ENCODE measurements at regions not wholly inside any gene's neighbourhood (a gene's known extent, or its start where the extent isn't known, plus 50 kb on each side); places are given as distances from the start of the nearest gene placed in this dataset.

DNA sequence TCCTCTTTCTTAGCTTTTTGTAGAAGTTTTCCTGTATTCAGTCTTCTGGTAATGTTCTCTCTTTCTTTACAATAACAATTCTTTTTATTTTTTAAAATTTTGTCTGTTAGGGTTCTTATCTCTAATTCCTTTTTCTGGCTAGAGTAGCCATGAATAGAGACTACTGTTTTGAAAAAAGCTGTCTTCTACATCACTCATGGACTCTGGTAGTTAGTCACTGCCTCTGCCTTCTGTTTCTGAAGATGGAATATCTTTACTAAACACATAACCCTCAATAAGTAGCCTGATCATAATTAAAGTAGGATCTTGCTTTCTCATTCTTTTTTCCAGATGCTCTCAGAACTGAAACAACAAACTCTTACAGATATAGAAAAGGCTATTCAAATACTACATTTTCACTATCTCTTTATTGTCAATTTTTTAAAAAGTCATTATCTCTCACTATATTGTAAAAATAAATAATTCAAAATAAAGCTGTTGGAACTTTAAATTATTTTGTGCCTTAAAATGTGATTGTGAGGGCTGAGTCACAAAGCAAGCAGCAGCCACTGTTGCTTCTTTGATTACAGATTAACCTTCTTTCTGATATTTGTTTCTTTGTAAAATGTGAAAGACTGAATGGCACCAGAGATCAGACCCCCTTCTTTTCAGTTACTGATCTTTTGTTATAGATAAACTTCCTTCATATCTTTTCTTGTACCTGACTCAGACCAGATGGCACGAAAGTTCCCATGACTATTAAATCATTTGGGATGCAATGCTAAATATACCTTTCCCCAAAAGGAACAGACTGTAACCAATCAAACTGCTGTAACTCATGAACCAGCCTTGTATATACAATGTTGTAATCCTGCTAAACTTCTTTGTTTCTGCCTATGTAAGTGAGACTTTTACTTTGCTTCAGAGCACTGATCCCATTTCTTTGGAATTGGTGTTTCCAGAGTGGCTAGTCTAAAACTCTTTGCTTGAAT is 1159.5 kb downstream of the IGSF11 start:
- DNase-seq, result no peak

DNA sequence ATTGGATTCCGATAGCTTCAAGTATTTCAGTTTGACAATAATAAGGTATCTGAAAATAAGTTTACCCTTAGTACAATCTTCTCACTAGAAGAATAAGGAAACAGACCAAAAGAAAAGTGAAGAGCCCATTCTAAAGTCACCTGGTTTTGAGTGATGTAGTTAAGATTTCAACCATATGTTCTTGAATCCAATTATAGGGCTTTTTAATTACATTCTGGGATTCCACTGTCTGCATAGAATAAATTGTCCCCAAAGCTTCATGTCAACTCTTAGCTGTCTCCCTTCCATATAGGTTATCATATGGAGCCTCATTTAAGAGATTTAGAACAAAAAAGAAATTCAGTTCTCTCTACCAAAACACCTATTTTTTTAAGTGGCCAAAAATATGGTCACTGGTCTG is 1158.8 kb downstream of the IGSF11 start:
- DNase-seq, result no peak

DNA sequence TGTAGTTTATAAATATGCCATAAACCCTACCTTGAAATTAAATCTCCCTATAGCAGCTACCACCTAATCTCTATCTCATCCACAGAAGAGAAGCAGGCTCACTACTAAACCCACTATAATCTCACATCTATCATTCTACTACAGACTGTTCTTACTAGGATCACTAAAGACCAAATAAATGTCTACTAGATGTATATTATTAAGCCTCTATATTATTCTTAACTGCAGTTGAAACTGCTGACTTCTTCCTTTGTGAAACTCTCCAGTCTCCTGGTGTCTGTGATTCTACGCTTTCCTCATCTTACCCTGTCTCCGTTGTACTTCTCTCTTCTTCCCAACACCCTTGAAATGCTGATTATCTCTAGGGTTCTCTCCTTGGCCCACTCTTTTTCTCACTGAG is 1154.0 kb downstream of the IGSF11 start:
- DNase-seq, result no peak

DNA sequence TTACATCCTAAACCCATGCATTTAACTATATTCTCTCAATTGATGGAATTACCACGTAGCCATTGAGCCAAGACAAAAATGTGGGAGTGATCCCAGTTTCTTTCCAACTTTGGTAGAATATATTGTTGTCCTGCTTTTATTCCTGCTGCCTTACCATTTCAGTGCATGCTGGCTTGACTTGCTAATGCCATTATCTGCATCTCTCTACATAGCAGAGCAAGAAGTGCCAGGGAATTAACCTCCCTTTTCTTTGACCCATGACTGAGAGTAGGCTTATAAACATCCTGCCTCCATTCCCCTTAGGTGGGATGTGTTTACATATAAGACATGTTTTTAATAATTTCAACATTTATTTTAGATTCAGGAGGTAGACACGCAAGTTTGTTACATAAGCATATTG is 1153.4 kb downstream of the IGSF11 start:
- no peak for DNase-seq

DNA sequence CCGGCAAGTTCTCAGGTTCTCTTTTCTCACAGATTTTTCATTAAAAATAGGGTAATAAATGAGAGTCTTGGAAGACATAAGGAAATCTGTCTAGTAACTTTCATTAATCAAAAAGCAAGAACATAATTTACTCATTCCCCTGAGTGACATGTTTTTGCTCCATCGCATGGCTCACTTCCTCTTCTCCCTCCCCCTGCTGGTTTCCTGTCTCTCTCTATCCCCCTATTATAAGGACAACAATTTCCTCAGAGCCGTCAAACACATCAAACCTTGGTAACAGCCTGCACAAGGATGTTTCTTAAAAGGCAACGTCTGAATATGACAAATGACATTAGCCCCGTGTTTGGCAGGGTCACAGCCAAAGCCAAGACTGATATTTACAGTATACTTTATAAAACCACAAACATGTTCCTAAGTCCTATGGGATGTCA is 1149.6 kb downstream of the IGSF11 start:
- no peak for DNase-seq

DNA sequence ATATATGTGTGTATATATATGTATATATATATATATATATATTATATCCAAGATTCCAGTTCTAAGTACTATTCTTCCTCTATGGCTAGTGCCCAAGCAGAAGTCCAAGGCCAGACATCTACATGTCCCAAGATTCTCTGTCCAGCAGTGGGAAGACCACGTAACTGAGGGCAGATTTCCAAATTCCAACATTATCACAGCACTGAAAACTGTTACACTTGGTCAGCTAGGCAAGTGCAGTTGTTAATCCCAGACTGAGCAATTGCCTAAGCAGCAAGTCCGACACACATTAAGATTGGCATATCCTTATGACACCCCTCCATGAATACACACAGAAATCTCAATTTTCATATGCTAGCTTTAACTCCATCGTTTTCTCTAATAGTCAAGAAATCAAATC is 1148.5 kb downstream of the IGSF11 start:
- no peak for DNase-seq

DNA sequence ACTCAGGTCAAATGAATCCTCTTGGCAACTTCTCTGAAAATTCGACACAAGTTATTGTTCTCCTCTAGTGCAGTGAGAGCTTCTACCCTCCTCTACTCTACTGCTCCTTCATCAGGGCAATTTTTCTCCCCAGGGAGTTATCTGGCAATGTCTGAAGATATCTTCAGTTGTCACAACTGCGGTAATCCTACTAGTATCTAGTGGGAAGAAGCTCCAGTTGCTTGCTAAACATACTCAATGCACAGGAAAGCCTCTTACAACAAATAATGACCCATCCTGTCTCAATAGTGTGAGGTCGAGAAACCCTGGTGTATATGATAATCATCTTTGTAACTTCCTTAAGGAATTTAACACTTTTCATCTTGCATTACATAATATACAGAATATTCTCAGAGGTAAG is 1147.6 kb downstream of the IGSF11 start:
- DNase-seq, result no peak

DNA sequence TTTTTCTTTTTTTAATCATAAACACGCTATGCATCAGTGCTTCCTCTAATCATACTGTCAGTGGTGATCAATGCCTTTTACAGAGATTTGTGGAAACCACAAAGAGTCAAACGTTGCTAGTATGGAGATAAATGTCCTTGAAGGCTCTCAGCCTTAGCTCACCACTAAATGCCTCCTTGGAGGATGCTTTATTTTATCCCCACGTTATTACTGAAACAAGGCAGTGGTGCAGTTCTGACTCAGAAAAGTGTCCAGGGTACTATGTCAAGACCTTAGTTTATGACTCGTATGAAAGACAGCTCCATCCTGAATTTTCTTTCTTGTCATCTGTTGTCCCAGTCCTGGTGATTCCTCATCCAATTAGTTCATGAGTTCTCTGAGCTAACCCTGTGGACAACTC is 1146.7 kb downstream of the IGSF11 start:
- no peak for DNase-seq

DNA sequence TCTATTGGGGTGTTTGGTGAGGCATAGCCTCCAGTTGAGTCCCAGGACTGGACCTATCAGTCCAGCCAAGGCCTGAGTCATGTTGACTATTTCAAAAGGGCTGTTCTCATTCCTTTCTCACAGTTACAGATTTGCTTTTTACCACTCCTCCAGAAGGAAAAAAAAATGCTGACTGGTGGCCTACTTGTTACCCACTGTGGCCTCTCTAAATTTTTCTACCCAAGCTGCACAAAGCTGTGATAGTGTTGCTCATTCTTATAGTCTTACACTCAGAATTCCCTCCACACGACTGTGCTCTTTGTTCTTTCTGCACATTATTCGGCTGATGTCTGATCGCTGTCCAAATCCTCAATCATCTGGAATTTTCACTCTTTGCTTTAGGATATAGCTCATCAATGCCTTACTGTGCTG is 1142.2 kb downstream of the IGSF11 start:
- DNase-seq, result no peak

DNA sequence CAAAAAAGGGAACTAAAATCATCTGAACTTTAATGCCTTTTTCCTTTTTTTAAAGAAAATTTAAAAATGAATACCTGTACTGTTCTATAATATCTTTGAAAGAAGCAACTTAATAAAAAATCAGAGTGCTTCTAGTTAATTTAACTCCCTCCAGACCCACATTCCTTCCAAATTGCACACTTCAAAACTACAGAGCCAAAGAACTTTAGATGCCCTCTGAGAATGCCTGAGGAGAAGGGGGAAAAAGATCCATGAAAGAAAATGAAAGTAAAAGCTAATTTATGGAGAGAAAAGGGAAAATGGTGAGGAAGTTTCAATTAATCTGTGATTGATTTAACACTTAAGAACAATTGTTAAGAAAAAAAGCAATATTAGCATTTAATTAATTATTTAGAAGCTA is 1141.6 kb downstream of the IGSF11 start:
- DNase-seq, result no peak

DNA sequence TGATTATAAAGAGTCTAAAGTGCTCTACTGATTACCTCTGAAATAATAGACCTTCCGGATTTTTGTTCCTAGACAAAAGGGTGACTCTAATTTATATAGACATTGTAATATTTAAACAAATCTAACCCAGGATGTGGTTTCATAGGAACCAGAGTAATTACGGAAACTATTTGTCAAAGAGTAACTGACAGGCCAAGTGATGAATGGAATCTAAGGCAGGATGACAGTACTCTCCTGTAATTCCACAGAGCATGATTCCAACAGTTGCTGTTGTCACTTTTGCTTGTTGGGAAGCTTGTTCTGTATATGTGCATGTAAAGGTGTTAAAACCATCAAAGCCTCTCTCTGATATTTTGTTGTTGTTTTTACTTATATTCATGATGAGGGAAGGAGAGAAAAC is 1141.0 kb downstream of the IGSF11 start:
- DNase-seq, result no peak

DNA sequence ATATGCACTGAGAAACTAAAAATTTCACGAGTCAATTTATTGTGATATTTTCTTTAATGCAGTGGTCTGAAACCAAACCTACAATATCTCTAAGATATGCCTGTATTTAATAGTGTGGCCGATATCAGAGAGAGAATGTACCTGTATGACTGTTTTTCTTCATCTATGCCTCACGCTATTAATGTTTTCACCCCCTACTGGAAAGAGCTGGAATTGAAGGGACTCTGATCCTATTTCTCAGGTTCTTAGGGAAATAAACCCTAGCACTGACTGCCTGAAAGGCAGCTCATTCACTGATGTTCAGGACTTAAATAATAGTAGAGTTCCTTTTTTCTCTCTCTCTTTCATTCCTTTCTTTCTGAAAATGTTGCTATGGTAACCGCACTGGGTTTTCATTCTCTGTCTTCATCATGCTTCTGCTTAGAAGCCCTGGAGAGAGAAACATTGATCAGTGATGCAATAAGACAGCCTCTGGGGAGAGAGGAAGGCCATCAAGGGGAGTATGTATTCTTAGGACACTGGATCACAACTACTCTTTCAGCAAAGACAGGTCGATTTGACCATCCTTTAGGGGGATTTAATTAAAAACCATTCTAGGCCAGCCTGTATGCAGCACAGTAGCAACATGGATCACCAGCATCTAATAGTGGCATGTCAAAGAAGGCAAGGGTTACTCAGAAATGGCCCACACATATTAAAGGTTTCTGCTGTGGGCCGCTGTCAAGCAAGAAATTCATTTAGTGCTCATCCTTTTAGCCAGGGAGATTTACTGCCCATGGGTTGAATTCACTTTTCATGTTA is 1135.7 kb downstream of the IGSF11 start:
- no peak for DNase-seq

DNA sequence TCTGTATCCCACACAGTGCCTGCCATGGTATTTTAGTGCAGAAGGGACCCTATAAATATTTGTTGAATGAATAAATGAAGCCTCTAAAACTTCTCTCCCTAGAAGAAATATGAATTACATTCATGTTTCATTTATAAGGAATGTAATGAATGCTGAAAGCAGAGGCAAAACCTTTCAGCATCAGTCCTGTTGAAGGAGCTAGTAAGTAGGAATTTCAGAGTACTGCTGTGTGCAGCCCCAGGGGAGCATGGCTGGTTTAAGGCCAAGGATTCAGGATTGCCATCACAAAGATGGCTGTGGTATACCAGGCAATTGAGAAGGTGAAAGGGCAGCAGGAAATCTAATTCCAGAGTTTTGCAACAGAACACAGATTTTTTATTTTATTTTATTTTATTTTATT is 1131.4 kb downstream of the IGSF11 start:
- DNase-seq, result no peak

DNA sequence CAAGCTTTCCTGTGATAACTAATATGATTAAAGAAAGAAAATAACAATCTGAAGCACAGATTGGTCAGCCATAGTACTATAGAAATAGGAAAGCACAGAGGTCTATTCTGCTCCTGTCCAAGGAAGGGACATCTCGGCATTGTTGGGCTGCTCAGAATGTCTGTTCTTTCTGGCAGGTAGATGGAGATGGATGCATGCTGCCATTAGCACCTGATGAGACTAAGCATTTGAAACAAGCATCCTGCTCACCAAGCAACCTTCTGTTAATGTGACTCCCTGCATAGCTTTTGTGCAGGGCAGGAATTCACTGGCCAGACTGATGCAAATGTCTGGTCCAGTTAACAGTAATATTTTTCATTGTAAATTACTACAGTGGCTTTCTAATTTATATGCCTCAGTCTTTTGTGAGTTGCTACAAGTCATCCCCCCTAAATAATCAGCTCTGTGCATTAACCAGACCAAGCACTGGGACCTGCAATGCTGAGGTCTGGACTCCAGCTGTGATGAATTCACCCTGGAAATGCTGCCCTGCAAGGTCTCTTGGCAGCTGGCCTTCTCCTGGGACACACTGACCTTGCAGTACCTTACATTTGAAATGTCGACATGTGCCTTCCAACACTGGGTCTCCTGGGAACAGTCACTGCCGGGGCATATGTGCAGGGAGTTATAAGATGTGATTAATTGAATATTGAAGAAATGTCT is 1123.7 kb downstream of the IGSF11 start:
- DNase-seq, result no peak

DNA sequence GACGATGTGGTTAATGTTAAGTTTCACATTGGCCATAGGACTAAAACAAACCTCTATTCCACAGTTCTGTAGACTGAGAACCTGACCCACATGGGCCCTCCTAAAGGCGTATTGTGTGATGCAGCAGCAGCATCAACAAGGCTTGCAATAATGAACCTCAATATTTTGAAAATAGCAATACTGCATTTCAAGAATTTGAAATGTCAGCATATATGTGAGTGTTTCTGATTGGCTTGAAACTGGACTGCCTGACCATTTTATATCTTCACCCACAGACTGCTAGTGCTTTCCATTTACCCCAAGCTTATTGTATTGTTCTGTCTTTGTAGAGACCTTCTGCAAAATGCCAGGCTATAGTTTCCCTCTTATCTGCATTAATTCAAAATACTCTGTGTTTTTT is 1122.3 kb downstream of the IGSF11 start:
- DNase-seq, result no peak

DNA sequence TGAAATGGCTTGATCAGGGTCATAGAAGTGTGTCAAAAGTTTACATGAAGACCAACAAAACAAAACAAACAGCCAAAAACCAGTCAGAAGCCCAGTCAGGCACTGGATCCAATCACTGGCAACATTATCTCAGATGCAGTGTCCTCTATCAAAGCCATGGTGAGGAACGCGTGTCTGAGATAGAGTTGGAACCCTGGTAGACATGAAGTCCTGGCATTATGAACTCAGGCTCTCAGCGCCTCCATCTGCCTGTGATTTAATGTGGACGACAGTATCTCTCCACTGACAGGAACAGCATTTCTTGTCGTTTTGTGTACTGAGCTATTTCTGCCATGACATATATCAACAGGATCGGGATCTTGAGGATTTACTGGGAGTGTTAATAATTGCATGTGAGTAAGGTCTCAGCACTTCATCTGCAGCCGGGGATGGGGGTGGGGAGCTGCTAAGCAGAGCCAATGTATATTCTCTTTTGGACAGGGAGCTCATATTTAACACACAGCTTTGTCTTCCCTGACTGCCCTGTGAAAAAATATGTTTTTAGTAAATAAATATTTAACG is 1120.0 kb downstream of the IGSF11 start:
- DNase-seq, result no peak

DNA sequence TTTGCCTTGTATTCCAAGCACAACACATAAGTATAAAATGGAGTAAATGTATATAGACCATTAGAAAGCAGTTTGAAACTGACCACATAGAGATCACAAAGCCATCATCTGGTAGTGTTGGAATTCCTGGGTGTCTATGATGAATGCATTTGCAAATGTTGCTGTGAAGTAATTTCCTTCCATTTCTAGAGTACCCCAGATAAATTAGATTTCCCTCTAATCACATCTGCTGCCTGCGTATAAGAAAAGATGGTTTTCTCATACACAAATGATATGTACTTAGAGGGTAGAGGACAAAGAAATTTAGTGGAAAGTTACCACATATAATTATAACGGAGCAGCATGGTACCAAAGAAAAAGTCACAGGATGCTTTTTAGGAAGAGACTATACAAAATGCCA is 1117.8 kb downstream of the IGSF11 start:
- no peak for DNase-seq

DNA sequence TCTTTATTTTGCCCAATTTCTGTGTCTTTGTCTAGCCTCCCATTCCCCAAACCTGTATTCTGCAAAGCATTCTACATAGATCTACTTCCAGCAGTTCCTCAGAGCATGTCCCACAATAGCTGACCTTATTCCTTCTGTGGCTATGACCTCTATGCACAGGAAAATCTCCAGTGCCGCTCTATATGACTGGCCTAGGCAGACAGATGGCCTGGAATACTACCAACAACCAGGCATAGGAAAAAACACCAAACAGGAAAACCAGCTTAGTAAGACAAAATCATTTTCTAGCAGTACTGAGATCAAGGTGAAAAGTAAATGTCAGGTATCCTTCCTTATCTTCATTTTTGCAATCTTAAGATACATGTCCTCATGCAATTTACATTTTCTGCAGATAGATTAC is 1115.0 kb downstream of the IGSF11 start:
- no peak for DNase-seq

DNA sequence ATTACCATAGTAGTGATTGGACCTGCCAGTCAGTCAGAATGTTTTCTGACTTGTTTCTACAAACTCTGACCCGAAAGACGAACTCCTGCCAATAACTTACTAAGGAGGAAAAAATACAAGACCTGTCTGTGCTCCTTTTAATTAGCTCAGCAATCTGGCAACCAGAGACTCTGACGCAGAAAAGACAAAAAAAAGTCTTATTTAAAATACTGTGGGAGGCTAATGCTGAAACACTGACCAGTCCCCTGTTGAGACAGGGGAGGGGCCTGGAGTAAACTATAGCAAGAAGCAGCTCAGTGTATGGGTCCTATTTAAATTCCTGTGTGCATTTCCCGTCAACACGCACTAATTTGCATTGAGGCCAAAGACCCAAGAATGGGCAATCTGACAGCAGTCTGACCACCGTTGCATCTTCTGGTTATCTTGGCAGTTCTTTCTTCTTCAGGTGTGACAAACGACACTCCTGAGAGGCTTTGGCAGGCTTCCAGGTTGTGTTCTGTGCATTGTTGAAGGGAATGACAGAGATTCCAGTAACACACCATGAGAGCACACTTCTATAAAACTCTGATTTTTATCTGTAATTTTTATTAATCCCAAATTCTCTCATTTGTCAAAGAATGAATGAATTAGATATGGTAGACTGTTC is 1114.3 kb downstream of the IGSF11 start:
- no peak for DNase-seq

DNA sequence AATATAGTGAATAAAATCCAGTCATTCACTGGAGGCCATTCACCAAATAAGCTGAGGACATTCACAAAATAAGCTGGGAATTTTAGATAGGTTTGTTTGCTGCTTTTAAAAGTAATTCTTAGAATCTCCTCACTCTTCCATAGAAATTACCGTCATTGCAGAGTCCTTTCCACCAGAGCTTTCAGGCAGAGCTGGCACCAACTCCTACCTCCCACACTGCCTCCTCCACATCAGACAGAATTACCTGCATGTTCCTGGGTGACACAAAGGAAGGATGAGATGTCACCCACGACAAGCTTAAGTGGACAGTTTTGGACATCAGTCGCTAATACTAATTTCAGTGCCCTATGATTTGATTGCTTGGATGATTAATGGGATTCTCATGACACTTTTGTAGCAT is 1113.2 kb downstream of the IGSF11 start:
- DNase-seq, result no peak

DNA sequence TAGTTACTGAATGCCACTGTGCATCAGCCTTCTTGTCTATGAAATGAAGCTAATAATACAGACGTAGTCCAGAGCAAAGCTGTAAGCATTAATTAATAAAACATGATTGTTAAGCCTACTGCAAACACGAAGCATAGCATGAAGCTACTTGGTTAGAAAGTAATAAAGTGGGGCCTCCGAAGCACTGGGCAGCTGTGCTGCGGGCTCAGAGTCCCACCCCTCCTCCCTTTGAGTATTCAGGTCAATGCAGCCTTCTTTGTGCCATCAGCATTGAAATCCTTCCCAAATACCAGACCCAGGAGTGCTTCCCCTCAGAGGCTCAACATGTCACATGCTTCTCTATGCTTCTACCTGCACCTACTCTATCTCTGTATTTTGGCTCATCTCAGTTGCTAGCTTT is 1112.6 kb downstream of the IGSF11 start:
- DNase-seq, result no peak

DNA sequence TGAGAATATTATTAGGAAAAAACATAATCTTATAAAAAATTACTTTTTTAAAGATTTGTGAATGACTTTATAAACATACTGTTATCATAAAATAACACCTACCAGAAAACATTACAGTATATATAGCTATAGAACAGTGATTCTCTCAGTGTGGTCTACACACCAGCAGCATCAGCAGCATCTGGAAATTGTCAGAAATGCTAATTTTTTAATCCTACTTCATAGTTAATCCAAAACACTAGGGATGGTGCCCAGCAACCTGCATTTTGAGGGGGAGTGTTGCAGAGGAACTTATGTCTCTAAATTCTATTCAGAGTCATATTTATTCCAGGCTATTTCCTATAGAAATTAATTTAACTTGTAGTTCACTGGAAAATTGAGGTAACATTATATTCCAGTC is 1107.8 kb downstream of the IGSF11 start:
- no peak for DNase-seq

DNA sequence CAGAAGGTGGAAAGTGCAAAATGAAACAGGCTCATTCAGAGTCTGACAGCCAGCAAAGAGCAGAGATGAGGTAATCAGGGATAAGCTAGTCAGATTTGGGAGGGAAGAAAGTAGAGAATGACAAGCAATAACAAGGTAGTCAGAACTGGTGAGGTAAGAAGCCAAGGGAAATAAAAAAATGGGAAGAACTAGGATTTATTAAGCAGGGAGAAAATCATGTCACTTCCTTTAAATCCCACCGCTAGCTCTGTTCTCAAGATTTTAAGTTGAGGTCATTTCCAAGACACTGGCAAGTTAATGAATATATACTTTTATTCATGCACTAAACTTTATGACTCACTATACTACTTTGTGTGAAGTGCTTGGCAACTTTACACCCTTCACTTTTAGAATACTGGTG is 1106.8 kb downstream of the IGSF11 start:
- DNase-seq, result no peak

Measured in activated CD4-positive, alpha-beta T cell treated with anti-CD3 and anti-CD28 coated beads for 48 hours (primary cell).